Nephron progenitor cell (in vitro differentiated cells): ENCODE measurements at regions not wholly inside any gene's neighbourhood (a gene's known extent, or its start where the extent isn't known, plus 50 kb on each side); places are given as distances from the start of the nearest gene placed in this dataset.

ENCODE experiments used
- DNase-seq: peaks from one replicate; pipeline ENCODE4 v3.0.0; 2021
- H3K27ac Mint-ChIP-seq: 2 replicates; pipeline ENCODE4 v1.8.0; 2021; ENCODE audit warnings: mild to moderate bottlenecking, moderate library complexity, mixed read lengths
- H3K27me3 Mint-ChIP-seq: 2 replicates; pipeline ENCODE4 v1.8.0; 2021; ENCODE audit warnings: mild to moderate bottlenecking, low read depth, mixed read lengths; ENCODE audit not compliant: poor library complexity
- H3K36me3 Mint-ChIP-seq: 2 replicates; pipeline ENCODE4 v1.8.0; 2021; ENCODE audit warnings: low read depth, mixed read lengths
- H3K4me1 Mint-ChIP-seq: 2 replicates; pipeline ENCODE4 v1.8.0; 2021; ENCODE audit warnings: mixed read lengths
- H3K4me3 Mint-ChIP-seq: 2 replicates; pipeline ENCODE4 v1.8.0; 2021; ENCODE audit warnings: mild to moderate bottlenecking, moderate library complexity, mixed read lengths
- H3K9me3 Mint-ChIP-seq: 2 replicates; pipeline ENCODE4 v1.8.0; 2021; ENCODE audit warnings: mild to moderate bottlenecking, moderate library complexity, mixed read lengths
- CTCF ChIP-seq: fragments of 200-600 bp; sonication (generic); IDR thresholded peaks from 2 replicates; pipeline ENCODE4 v1.5.0; 2021; ENCODE audit warnings: antibody characterized with exemption

- Mint-ChIP-seq H3K36me3 (no peaks in the 10 kb centered on the region), H3K9me3 (no peaks in the 10 kb centered on the region), H3K4me3 (no peak overlapping the region), H3K27ac (no peak overlapping the region), H3K4me1 (no peaks in the 10 kb centered on the region), H3K27me3 (no peaks in the 10 kb centered on the region)
- DNase-seq, result no peak
- TF ChIP-seq CTCF, result no peak
Measured at GRCh38 chr4:31390849-31391248, 670.7 kb downstream of the PCDH7 start.

GRCh38 chr4:31391976-31392375 lies 671.8 kb downstream of the PCDH7 start:
- no peak for DNase-seq
- no peaks in the 10 kb centered on the region for H3K4me1 Mint-ChIP-seq
- no peaks in the 10 kb centered on the region for H3K27me3 Mint-ChIP-seq
- TF ChIP-seq CTCF, result no peak
- H3K27ac Mint-ChIP-seq, result no peak overlapping the region
- no peaks in the 10 kb centered on the region for H3K9me3 Mint-ChIP-seq
- no peak overlapping the region for H3K4me3 Mint-ChIP-seq
- H3K36me3 Mint-ChIP-seq, result no peaks in the 10 kb centered on the region

GRCh38 chr4:31392923-31393322 lies 672.8 kb downstream of the PCDH7 start:
- no peaks in the 10 kb centered on the region for H3K36me3 Mint-ChIP-seq
- TF ChIP-seq CTCF, result no peak
- no peaks in the 10 kb centered on the region for H3K9me3 Mint-ChIP-seq
- no peaks in the 10 kb centered on the region for H3K27me3 Mint-ChIP-seq
- no peak overlapping the region for H3K4me3 Mint-ChIP-seq
- no peak overlapping the region for H3K27ac Mint-ChIP-seq
- no peak for DNase-seq
- H3K4me1 Mint-ChIP-seq, result no peaks in the 10 kb centered on the region

- H3K9me3 Mint-ChIP-seq, result peaks cover 1% of the 10 kb centered on the region
- H3K36me3 Mint-ChIP-seq, result no peaks in the 10 kb centered on the region
- H3K27ac Mint-ChIP-seq, result no peak overlapping the region
- peaks cover 8% of the 10 kb centered on the region for H3K27me3 Mint-ChIP-seq
- H3K4me3 Mint-ChIP-seq, result no peak overlapping the region
- TF ChIP-seq CTCF, result no peak
- H3K4me1 Mint-ChIP-seq, result no peaks in the 10 kb centered on the region
- no peak for DNase-seq
Measured at GRCh38 chr4:31408121-31408520, 688.0 kb downstream of the PCDH7 start.

GRCh38 chr4:31411565-31411964 lies 691.4 kb downstream of the PCDH7 start:
- no peak for DNase-seq
- Mint-ChIP-seq H3K27me3 (peaks cover 11% of the 10 kb centered on the region), H3K9me3 (peaks cover 3% of the 10 kb centered on the region), H3K36me3 (no peaks in the 10 kb centered on the region), H3K4me1 (peaks cover 17% of the 10 kb centered on the region), H3K27ac (no peak overlapping the region), H3K4me3 (no peak overlapping the region)
- no peak for TF ChIP-seq CTCF

GRCh38 chr4:31415629-31416028 lies 695.5 kb downstream of the PCDH7 start:
- Mint-ChIP-seq H3K27me3 (peaks cover 2% of the 10 kb centered on the region), H3K4me1 (peaks cover 32% of the 10 kb centered on the region), H3K27ac (no peak overlapping the region), H3K9me3 (peaks cover 3% of the 10 kb centered on the region), H3K4me3 (no peak overlapping the region), H3K36me3 (no peaks in the 10 kb centered on the region)
- TF ChIP-seq CTCF, result no peak
- DNase-seq, result no peak
